Activated naive CD8-positive, alpha-beta T cell treated with anti-CD3 and anti-CD28 coated beads, Interleukin-2, amount 10 ng/mL, durations not matched to agents 7 days and 5 days (primary cell): ENCODE measurements at regions not wholly inside any gene's neighbourhood (a gene's known extent, or its start where the extent isn't known, plus 50 kb on each side); places are given as distances from the start of the nearest gene placed in this dataset.

Experiments
- ATAC-seq: fragments of 150-1000 bp; cut with Tn5 transposase; one replicate; pipeline ENCODE4 v1.10.0; 2021; ENCODE audit warnings: low read depth, moderate library complexity
- POLR2A ChIA-PET: fragments of 350-600 bp; sonication (Branson Sonifier 250); formaldehyde crosslinking; loops from one replicate; lab custom pipeline; 2021; ENCODE audit warnings: antibody characterized with exemption; lab: Charles Lee
- DNase-seq: peaks from one replicate; pipeline ENCODE4 v3.0.0; 2021
- H3K27ac Mint-ChIP-seq: one replicate; pipeline ENCODE4 v1.8.0; 2022; ENCODE audit warnings: mild to moderate bottlenecking, mixed read lengths
- H3K27me3 Mint-ChIP-seq: one replicate; pipeline ENCODE4 v1.8.0; 2022; ENCODE audit warnings: mild to moderate bottlenecking, moderate library complexity, mixed read lengths
- H3K36me3 Mint-ChIP-seq: one replicate; pipeline ENCODE4 v1.8.0; 2021; ENCODE audit warnings: mild to moderate bottlenecking, mixed read lengths
- H3K4me1 Mint-ChIP-seq: one replicate; pipeline ENCODE4 v1.8.0; 2021; ENCODE audit warnings: mixed read lengths
- H3K4me3 Mint-ChIP-seq: one replicate; pipeline ENCODE4 v1.8.0; 2022; ENCODE audit warnings: mild to moderate bottlenecking, moderate library complexity, mixed read lengths
- H3K9me3 Mint-ChIP-seq: one replicate; pipeline ENCODE4 v1.8.0; 2021; ENCODE audit warnings: mixed read lengths

- H3K27ac Mint-ChIP-seq, result no peak overlapping the region
- peaks cover 2% of the 10 kb centered on the region for H3K27me3 Mint-ChIP-seq
- POLR2A ChIA-PET, result no interaction called here
- no peak overlapping the region for H3K4me3 Mint-ChIP-seq
- no peak for ATAC-seq
- no peaks in the 10 kb centered on the region for H3K9me3 Mint-ChIP-seq
- H3K4me1 Mint-ChIP-seq, result no peaks in the 10 kb centered on the region
- no peak for DNase-seq
- H3K36me3 Mint-ChIP-seq, result no peaks in the 10 kb centered on the region
Observed at GRCh38 chr16:54344646-54345630, 58.4 kb upstream of the IRX3 start.

DNA sequence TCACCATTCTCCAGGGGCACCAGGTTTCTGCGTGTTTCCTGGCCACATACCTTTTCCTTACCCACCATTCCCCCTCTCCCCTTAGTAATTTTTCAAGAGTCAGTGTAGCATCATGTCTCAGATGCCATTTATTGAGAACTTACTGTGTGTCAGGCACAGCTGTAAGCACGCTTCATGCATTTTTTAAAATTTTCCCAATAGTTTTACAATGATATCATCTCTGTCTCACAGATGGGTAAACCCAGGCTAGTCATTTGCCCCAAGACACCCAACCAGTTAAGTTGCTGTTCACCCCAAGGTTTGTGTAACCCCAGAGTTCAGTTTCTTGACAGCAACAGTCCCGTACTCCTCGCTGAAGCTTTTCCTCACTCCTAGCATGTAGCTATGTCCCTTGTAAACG, 56.4 kb upstream of the IRX3 start:
- Mint-ChIP-seq H3K4me3 (no peak overlapping the region), H3K9me3 (no peaks in the 10 kb centered on the region), H3K36me3 (no peaks in the 10 kb centered on the region), H3K4me1 (no peaks in the 10 kb centered on the region), H3K27me3 (peaks cover 4% of the 10 kb centered on the region), H3K27ac (no peak overlapping the region)
- DNase-seq (no peak), ATAC-seq (no peak)
- POLR2A ChIA-PET, result no interaction called here

DNA sequence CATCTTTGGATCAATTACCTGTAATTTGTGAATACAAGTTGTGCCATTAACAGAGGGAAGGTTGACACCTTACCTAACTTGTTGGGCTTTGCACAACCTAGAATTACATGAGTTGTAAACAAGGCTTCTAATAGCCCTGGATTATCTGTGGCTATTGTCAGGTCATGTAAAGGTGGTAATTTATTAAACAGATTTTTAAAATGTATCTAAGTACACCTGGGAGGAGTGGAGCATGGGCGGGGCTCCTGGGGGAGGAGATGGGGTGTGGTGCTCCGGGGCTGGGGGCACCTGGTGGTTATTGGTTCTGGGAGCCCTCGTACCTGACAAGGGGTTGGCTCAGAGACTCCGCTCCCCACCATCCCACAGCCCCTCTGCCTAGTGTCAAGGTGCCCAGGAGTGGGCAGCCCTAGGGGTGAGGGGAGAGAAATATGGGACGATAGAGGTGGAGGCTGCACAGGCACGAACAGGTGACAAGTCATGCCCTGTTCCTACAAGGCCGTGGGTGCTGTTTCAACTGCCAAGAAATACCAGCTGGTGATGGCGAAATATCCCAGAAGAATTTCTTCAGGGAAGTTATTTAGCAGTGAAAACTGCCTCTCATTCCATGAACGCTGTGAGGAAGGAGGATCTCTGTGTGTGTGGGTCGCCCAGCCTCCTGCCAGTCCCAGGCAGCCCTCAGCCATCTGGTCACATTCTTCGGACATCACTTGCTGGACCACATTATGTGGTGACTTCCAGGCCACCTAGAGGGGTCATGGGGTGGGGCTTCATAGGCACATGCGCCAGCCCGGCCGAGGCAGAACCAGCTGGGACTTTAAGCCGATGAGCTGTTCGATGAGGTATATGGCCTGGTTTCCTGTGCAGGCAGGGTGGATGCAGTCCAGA, 55.5 kb upstream of the IRX3 start:
- Mint-ChIP-seq H3K4me1 (no peaks in the 10 kb centered on the region), H3K9me3 (no peaks in the 10 kb centered on the region), H3K27me3 (peaks cover 3% of the 10 kb centered on the region), H3K36me3 (no peaks in the 10 kb centered on the region), H3K4me3 (no peak overlapping the region), H3K27ac (no peak overlapping the region)
- ATAC-seq, result no peak
- DNase-seq, result no peak
- POLR2A ChIA-PET, result no interaction called here

GRCh38 chr16:54340531-54340930, 53.9 kb upstream of the IRX3 start:
- H3K9me3 Mint-ChIP-seq, result no peaks in the 10 kb centered on the region
- POLR2A ChIA-PET, result no interaction called here
- ATAC-seq, result no peak
- no peaks in the 10 kb centered on the region for H3K36me3 Mint-ChIP-seq
- H3K4me3 Mint-ChIP-seq, result no peak overlapping the region
- no peaks in the 10 kb centered on the region for H3K4me1 Mint-ChIP-seq
- no peak overlapping the region for H3K27ac Mint-ChIP-seq
- H3K27me3 Mint-ChIP-seq, result peaks cover 4% of the 10 kb centered on the region
- DNase-seq, result no peak

DNA sequence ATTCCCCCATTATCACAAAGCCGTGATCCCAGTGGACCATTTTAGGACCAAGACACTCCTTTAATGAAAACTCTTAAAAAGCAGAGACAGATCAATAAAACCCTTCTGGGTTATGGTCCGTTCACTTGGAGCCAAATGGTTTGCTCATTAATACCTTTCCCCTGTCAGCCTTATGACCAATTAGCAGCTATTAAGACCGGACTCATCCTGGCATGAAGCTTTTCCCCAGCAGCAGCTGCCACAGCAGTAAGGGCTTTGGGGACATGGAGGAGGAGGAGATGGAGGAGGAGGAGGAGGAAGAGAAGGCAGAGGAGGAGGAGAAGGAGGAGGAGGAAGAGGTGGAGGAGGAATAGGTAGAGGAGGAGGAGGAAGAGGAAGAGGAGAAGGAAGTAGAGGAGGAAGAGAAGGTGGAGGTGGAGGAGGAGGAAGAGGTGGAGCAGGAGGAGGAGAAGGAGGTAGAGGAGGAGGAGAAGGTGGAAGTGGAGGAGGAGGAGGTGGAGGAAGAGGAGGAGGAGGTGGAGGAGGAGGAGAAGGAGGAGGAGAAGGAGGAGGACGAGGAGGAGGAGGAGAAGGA, 50.1 kb upstream of the IRX3 start:
- DNase-seq (no peak), ATAC-seq (no peak)
- Mint-ChIP-seq H3K4me1 (no peaks in the 10 kb centered on the region), H3K27me3 (peaks cover 10% of the 10 kb centered on the region), H3K27ac (no peak overlapping the region), H3K9me3 (no peaks in the 10 kb centered on the region), H3K4me3 (no peak overlapping the region), H3K36me3 (no peaks in the 10 kb centered on the region)
- POLR2A ChIA-PET, result no interaction called here
